ENCODE measurements at regions not wholly inside any gene's neighbourhood (a gene's known extent, or its start where the extent isn't known, plus 50 kb on each side); places are given as distances from the start of the nearest gene placed in this dataset.
"Not testable (repeated sequence)": the region's sequence is repeated elsewhere in the genome, so short reads cannot be mapped to it uniquely, and the experiment has no call there.

- TF ChIP-seq POLR2A (IDR thresholded peaks at IDR 0.05; ENCODE audit: low read depth, low read length); POLR2AphosphoS5 (IDR thresholded peaks at IDR 0.05; ENCODE audit: low read depth, low read length); TAF1 (IDR thresholded peaks at IDR 0.05; ENCODE audit: borderline replicate concordance, low read depth, low read length): not testable (repeated sequence)
Measured at GRCh38 chr4:189653130-189653653, 287.5 kb upstream of the FRG1 start.

All from GM12892 (cell line).